ENCODE measurements at regions not wholly inside any gene's neighbourhood (a gene's known extent, or its start where the extent isn't known, plus 50 kb on each side); places are given as distances from the start of the nearest gene placed in this dataset.

DNA sequence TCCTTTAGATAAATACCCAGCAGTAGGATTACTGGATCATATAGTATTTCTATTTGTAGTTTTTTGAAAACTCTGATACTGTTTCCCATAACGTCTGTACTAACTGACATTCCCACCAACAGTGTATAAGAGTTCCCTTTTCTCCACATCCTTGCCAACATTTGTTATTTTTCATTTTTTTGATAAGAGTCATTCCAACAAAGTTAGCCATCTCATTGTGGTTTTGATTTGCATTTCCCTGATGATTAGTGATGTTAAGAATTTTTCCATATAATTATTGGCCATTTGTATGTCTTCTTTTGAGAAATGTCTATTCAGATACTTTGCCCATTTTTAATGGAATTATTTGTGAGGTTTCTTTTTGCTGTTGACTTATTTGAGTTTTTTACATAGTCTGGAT lies 486.0 kb downstream of the FLRT2 start:
- TF ChIP-seq, protein P1, sequence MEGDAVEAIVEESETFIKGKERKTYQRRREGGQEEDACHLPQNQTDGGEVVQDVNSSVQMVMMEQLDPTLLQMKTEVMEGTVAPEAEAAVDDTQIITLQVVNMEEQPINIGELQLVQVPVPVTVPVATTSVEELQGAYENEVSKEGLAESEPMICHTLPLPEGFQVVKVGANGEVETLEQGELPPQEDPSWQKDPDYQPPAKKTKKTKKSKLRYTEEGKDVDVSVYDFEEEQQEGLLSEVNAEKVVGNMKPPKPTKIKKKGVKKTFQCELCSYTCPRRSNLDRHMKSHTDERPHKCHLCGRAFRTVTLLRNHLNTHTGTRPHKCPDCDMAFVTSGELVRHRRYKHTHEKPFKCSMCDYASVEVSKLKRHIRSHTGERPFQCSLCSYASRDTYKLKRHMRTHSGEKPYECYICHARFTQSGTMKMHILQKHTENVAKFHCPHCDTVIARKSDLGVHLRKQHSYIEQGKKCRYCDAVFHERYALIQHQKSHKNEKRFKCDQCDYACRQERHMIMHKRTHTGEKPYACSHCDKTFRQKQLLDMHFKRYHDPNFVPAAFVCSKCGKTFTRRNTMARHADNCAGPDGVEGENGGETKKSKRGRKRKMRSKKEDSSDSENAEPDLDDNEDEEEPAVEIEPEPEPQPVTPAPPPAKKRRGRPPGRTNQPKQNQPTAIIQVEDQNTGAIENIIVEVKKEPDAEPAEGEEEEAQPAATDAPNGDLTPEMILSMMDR (IDR thresholded peaks at IDR 0.05): no peak
- TF ChIP-seq, protein P2, sequence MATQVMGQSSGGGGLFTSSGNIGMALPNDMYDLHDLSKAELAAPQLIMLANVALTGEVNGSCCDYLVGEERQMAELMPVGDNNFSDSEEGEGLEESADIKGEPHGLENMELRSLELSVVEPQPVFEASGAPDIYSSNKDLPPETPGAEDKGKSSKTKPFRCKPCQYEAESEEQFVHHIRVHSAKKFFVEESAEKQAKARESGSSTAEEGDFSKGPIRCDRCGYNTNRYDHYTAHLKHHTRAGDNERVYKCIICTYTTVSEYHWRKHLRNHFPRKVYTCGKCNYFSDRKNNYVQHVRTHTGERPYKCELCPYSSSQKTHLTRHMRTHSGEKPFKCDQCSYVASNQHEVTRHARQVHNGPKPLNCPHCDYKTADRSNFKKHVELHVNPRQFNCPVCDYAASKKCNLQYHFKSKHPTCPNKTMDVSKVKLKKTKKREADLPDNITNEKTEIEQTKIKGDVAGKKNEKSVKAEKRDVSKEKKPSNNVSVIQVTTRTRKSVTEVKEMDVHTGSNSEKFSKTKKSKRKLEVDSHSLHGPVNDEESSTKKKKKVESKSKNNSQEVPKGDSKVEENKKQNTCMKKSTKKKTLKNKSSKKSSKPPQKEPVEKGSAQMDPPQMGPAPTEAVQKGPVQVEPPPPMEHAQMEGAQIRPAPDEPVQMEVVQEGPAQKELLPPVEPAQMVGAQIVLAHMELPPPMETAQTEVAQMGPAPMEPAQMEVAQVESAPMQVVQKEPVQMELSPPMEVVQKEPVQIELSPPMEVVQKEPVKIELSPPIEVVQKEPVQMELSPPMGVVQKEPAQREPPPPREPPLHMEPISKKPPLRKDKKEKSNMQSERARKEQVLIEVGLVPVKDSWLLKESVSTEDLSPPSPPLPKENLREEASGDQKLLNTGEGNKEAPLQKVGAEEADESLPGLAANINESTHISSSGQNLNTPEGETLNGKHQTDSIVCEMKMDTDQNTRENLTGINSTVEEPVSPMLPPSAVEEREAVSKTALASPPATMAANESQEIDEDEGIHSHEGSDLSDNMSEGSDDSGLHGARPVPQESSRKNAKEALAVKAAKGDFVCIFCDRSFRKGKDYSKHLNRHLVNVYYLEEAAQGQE (IDR thresholded peaks at IDR 0.05; ENCODE audit: insufficient read depth in 1 of 2, low read depth in 2 of 2, low read length in 1 of 2): no peak
- no peak for TF ChIP-seq SIN3A (IDR thresholded peaks at IDR 0.05; ENCODE audit: borderline replicate concordance, insufficient read depth, low read depth, low read length)

All from Panc1 (cell line).